Left lobe of liver (tissue), 2 donors: ENCODE measurements at regions not wholly inside any gene's neighbourhood (a gene's known extent, or its start where the extent isn't known, plus 50 kb on each side); places are given as distances from the start of the nearest gene placed in this dataset.
"Not testable (repeated sequence)": the region's sequence is repeated elsewhere in the genome, so short reads cannot be mapped to it uniquely, and the experiment has no call there.

Experiments
- ATAC-seq: fragments of 200-7000 bp; cut with Tn5 transposase; one replicate; pipeline ENCODE4 v1.9.1; 2020; ENCODE audit warnings: mild to moderate bottlenecking, moderate library complexity
- DNase-seq: peaks from one replicate; pipeline ENCODE4 v3.0.0-alpha.2; 2020; ENCODE audit warnings: low spot score
- donor health status: DM: no; HTN: no; CAD: no; lungs with moderate emphysema.
- donor health status: DM: no; HTN: yes; CAD: no.

GRCh38 chr6:1230689-1231605 lies 81.0 kb upstream of the FOXQ1 start:
- ATAC-seq (peak; percentile 64), DNase-seq (peak; percentile 56)

GRCh38 chr6:1230281-1230680 lies 81.6 kb upstream of the FOXQ1 start:
- peak; percentile 61 for ATAC-seq
- peak; percentile 62 for DNase-seq

GRCh38 chr6:1229808-1230207 lies 82.1 kb upstream of the FOXQ1 start:
- DNase-seq, result no peak
- ATAC-seq, result no peak

- DNase-seq, result no peak
- no peak for ATAC-seq
These were observed 82.6 kb upstream of the FOXQ1 start for GRCh38 chr6:1229301-1229700.

GRCh38 chr6:1228754-1229191 lies 83.1 kb upstream of the FOXQ1 start:
- no peak for DNase-seq
- no peak for ATAC-seq

GRCh38 chr6:1227935-1228753 lies 83.8 kb upstream of the FOXQ1 start:
- DNase-seq (peak; percentile 89), ATAC-seq (peak; percentile 80)

GRCh38 chr6:1227600-1227934 lies 84.3 kb upstream of the FOXQ1 start:
- no peak for ATAC-seq
- DNase-seq, result no peak

- DNase-seq (no peak), ATAC-seq (no peak)
These were observed 85.4 kb upstream of the FOXQ1 start for GRCh38 chr6:1226277-1227099.

GRCh38 chr6:1224514-1224913 lies 87.4 kb upstream of the FOXQ1 start:
- no peak for ATAC-seq

GRCh38 chr6:1222728-1223595 lies 88.9 kb upstream of the FOXQ1 start:
- DNase-seq, result no peak
- ATAC-seq, result no peak

More at GRCh38 chr6:1224514-1224913, 87.4 kb upstream of the FOXQ1 start:
- no peak for DNase-seq

GRCh38 chr6:1217396-1217795 lies 94.5 kb upstream of the FOXQ1 start:
- no peak for DNase-seq
- no peak for ATAC-seq

GRCh38 chr6:1216488-1216974 lies 95.4 kb upstream of the FOXQ1 start:
- DNase-seq, result no peak
- ATAC-seq, result no peak

GRCh38 chr6:1215884-1216487 lies 95.9 kb upstream of the FOXQ1 start:
- no peak for ATAC-seq
- DNase-seq, result no peak

GRCh38 chr6:1215023-1215422 lies 96.9 kb upstream of the FOXQ1 start:
- DNase-seq, result no peak

GRCh38 chr6:1212919-1213318 lies 99.0 kb upstream of the FOXQ1 start:
- ATAC-seq, result no peak
- no peak for DNase-seq

More at GRCh38 chr6:1215023-1215422, 96.9 kb upstream of the FOXQ1 start:
- no peak for ATAC-seq

GRCh38 chr6:1212138-1212537 lies 99.8 kb upstream of the FOXQ1 start:
- ATAC-seq, DNase-seq: not testable (repeated sequence)

- DNase-seq, ATAC-seq: not testable (repeated sequence)
These were observed 101.3 kb upstream of the FOXQ1 start for GRCh38 chr6:1210631-1211030.

GRCh38 chr6:1208876-1209275 lies 103.0 kb upstream of the FOXQ1 start:
- DNase-seq (no peak), ATAC-seq (no peak)

- DNase-seq, result no peak
- ATAC-seq, result no peak
These were observed 108.4 kb upstream of the FOXQ1 start for GRCh38 chr6:1203546-1203945.
